ENCODE measurements at regions not wholly inside any gene's neighbourhood (a gene's known extent, or its start where the extent isn't known, plus 50 kb on each side); places are given as distances from the start of the nearest gene placed in this dataset.

DNA sequence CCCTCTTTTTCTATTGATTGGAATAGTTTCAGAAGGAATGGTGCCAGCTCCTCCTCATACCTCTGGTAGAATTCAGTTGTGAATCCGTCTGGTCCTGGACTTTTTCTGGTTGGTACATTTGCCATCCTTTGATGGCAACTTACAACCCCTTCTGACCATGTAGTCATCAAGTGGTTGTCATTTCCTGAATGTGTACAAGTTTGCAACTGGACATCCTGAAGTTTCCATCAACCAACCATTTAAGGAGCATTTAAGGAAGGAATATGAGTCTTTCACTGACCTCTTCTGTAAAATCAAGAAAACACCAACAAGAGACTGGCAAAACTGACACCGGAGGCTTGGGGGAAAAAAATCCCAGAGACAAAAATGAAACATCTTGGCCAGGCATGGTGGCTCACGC is 97.4 kb downstream of the RIN2 start:
- no peaks in the 10 kb centered on the region for H3K36me3 ChIP-seq (ENCODE audit: control insufficient read depth in 4 of 4, insufficient read depth in 4 of 4, low read length in 4 of 4)
- WGBS, 2 donors: 95% methylated on average over 3 of the region's 3 CpGs
- DNase-seq (no peak), ATAC-seq (ENCODE audit: insufficient read depth, low FRiP score) (no peak)
- peaks cover 0 to 3% (median under 1%) of the 10 kb centered on the region in 5 donors for H3K4me1 ChIP-seq (ENCODE audit: control insufficient read depth in 5 of 5, insufficient read depth in 5 of 5, low read length in 5 of 5)
- H3K9me3 ChIP-seq (ENCODE audit: control insufficient read depth in 4 of 4, insufficient read depth in 3 of 4, low read length in 3 of 4): no peaks in the 10 kb centered on the region
- TF ChIP-seq, protein P1, sequence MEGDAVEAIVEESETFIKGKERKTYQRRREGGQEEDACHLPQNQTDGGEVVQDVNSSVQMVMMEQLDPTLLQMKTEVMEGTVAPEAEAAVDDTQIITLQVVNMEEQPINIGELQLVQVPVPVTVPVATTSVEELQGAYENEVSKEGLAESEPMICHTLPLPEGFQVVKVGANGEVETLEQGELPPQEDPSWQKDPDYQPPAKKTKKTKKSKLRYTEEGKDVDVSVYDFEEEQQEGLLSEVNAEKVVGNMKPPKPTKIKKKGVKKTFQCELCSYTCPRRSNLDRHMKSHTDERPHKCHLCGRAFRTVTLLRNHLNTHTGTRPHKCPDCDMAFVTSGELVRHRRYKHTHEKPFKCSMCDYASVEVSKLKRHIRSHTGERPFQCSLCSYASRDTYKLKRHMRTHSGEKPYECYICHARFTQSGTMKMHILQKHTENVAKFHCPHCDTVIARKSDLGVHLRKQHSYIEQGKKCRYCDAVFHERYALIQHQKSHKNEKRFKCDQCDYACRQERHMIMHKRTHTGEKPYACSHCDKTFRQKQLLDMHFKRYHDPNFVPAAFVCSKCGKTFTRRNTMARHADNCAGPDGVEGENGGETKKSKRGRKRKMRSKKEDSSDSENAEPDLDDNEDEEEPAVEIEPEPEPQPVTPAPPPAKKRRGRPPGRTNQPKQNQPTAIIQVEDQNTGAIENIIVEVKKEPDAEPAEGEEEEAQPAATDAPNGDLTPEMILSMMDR (IDR thresholded peaks at IDR 0.05; ENCODE audit: control extremely low read depth, extremely low read depth): no peak
- H3K27ac ChIP-seq (ENCODE audit: low read depth in 1 of 2, low read length in 1 of 2): no peak overlapping the region
- H3K27me3 ChIP-seq (ENCODE audit: control insufficient read depth in 3 of 3, insufficient read depth in 3 of 3, low read length in 2 of 3): no peaks in the 10 kb centered on the region
- H3K9ac ChIP-seq (ENCODE audit: insufficient read depth in 1 of 2, low read length in 2 of 2): no peak overlapping the region
- H3K4me3 ChIP-seq: no peak overlapping the region

DNA sequence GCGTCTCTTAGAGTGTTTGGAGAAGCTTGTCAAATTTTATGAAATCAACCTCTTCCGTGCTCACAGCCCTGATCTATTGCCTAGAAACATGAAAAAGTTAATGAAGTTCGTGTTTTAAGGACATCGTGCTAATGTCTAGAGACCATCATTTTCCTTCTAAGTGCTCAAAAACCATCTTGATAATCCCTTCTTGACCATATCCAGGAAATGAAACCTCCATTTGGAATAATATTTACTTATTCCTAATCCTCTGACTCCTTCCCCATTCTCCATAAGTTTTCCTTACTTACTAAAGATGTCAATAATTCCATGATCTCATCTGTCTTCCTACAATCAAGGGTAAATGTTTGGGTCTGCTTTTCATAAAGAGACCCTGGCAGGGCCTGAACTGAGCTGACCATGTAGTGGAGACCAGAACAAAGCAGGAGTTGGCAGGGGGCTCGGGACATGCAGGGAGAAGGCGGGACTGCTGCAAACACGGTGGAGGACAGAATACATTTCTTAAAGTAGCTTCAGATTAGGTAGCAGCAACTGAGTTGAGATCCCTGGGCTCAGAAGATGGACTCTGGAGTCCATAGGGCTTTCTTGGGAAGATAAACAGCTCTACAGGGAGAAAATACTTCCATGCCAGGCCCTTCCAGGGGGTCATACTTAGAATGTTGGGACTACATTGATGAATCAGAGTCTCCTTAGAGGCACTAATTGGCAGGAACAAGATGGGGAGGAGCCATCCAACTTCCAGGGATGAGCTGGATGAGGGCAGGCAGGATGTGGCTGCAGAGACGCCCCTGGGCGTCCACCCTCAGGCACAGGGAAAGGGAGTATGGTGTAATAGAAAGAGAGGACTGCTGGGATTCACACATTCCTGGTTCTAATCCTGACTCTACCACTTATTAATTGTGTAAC is 100.7 kb downstream of the RIN2 start:
- H3K27ac ChIP-seq (ENCODE audit: low read depth in 1 of 2, low read length in 1 of 2): no peak overlapping the region
- peaks cover 0 to 3% (median 0%) of the 10 kb centered on the region in 5 donors for H3K4me1 ChIP-seq (ENCODE audit: control insufficient read depth in 5 of 5, insufficient read depth in 5 of 5, low read length in 5 of 5)
- DNase-seq: no peak
- H3K9me3 ChIP-seq (ENCODE audit: control insufficient read depth in 4 of 4, insufficient read depth in 3 of 4, low read length in 3 of 4): no peaks in the 10 kb centered on the region
- TF ChIP-seq, protein P1 (IDR thresholded peaks at IDR 0.05; ENCODE audit: control extremely low read depth, extremely low read depth): no peak
- 90 to 92% methylated on average over 9 of the region's 9 CpGs for WGBS, 2 donors
- H3K36me3 ChIP-seq (ENCODE audit: control insufficient read depth in 4 of 4, insufficient read depth in 4 of 4, low read length in 4 of 4): no peaks in the 10 kb centered on the region
- no peak overlapping the region for H3K4me3 ChIP-seq
- no peak overlapping the region for H3K9ac ChIP-seq (ENCODE audit: insufficient read depth in 1 of 2, low read length in 2 of 2)
- no peak for ATAC-seq (ENCODE audit: insufficient read depth, low FRiP score)
- H3K27me3 ChIP-seq (ENCODE audit: control insufficient read depth in 3 of 3, insufficient read depth in 3 of 3, low read length in 2 of 3): no peaks in the 10 kb centered on the region

DNA sequence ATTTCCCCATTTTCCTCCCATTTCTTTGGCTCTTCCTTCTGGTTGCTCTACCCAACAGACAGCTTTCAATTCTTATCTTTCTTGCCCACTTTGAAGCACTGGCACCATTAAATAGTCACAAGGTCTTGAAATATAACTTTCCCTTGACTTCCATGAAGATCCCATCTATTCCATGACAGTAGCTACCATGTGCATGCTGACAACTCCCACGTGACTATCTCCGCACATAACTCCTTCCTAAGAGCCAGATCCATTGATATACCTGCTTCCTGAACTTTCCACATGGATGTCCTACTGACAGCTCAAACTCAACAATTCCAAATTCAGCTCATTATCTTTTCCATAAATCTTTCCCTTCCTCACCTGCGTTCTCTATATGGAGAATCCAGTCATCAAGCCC is 101.4 kb downstream of the RIN2 start:
- ATAC-seq (ENCODE audit: insufficient read depth, low FRiP score): no peak
- no peak for DNase-seq
- no peaks in the 10 kb centered on the region for H3K27me3 ChIP-seq (ENCODE audit: control insufficient read depth in 3 of 3, insufficient read depth in 3 of 3, low read length in 2 of 3)

More for the DNA sequence above, 101.4 kb downstream of the RIN2 start:
- no peak overlapping the region for H3K27ac ChIP-seq (ENCODE audit: low read depth in 1 of 2, low read length in 1 of 2)
- no peaks in the 10 kb centered on the region for H3K9me3 ChIP-seq (ENCODE audit: control insufficient read depth in 4 of 4, insufficient read depth in 3 of 4, low read length in 3 of 4)
- no peaks in the 10 kb centered on the region for H3K36me3 ChIP-seq (ENCODE audit: control insufficient read depth in 4 of 4, insufficient read depth in 4 of 4, low read length in 4 of 4)
- H3K4me3 ChIP-seq: no peak overlapping the region
- H3K4me1 ChIP-seq (ENCODE audit: control insufficient read depth in 5 of 5, insufficient read depth in 5 of 5, low read length in 5 of 5): peaks cover 0 to 3% (median 0%) of the 10 kb centered on the region in 5 donors
- WGBS, 2 donors: 99% methylated on average over 3 of the region's 3 CpGs
- TF ChIP-seq, protein P1 (IDR thresholded peaks at IDR 0.05; ENCODE audit: control extremely low read depth, extremely low read depth): no peak
- no peak overlapping the region for H3K9ac ChIP-seq (ENCODE audit: insufficient read depth in 1 of 2, low read length in 2 of 2)
